ENCODE measurements at regions not wholly inside any gene's neighbourhood (a gene's known extent, or its start where the extent isn't known, plus 50 kb on each side); places are given as distances from the start of the nearest gene placed in this dataset.
"Not testable (repeated sequence)": the region's sequence is repeated elsewhere in the genome, so short reads cannot be mapped to it uniquely, and the experiment has no call there.

- no peak for TF ChIP-seq CTCF (IDR thresholded peaks at IDR 0.05; ENCODE audit: low read depth, low read length)
- no peak overlapping the region for H3K4me3 ChIP-seq (replicated peaks in 1 of 2; ENCODE audit: low read depth in 2 of 2, low read length in 2 of 2)
- DNase-seq (ENCODE audit: low read depth in 2 of 2): no peak
These were observed 151.5 kb downstream of the CD24 start for GRCh38 chr6:106823058-106823457.

- DNase-seq (ENCODE audit: low read depth in 2 of 2): peak in 1 of 2 donors; percentile 38
- no peak for TF ChIP-seq CTCF (IDR thresholded peaks at IDR 0.05; ENCODE audit: low read depth, low read length)
- H3K4me3 ChIP-seq (replicated peaks in 1 of 2; ENCODE audit: low read depth in 2 of 2, low read length in 2 of 2): no peak overlapping the region
These were observed 154.1 kb downstream of the CD24 start for GRCh38 chr6:106820412-106820852.

GRCh38 chr6:106811088-106811686, 163.3 kb downstream of the CD24 start:
- no peak overlapping the region for H3K4me3 ChIP-seq (replicated peaks in 1 of 2; ENCODE audit: low read depth in 2 of 2, low read length in 2 of 2)
- no peak for TF ChIP-seq CTCF (IDR thresholded peaks at IDR 0.05; ENCODE audit: low read depth, low read length)
- no peak for DNase-seq (ENCODE audit: low read depth in 2 of 2)

GRCh38 chr6:106808758-106809157, 165.8 kb downstream of the CD24 start:
- H3K4me3 ChIP-seq (replicated peaks in 1 of 2; ENCODE audit: low read depth in 2 of 2, low read length in 2 of 2): no peak overlapping the region
- no peak for DNase-seq (ENCODE audit: low read depth in 2 of 2)
- no peak for TF ChIP-seq CTCF (IDR thresholded peaks at IDR 0.05; ENCODE audit: low read depth, low read length)

- TF ChIP-seq CTCF (IDR thresholded peaks at IDR 0.05; ENCODE audit: low read depth, low read length): no peak
- no peak for DNase-seq (ENCODE audit: low read depth in 2 of 2)
- no peak overlapping the region for H3K4me3 ChIP-seq (replicated peaks in 1 of 2; ENCODE audit: low read depth in 2 of 2, low read length in 2 of 2)
These were observed 166.4 kb downstream of the CD24 start for GRCh38 chr6:106807947-106808611.

- not testable (repeated sequence) for H3K4me3 ChIP-seq (replicated peaks in 1 of 2; ENCODE audit: low read depth in 2 of 2, low read length in 2 of 2); DNase-seq (ENCODE audit: low read depth in 2 of 2)
These were observed 168.3 kb downstream of the CD24 start for GRCh38 chr6:106806253-106806652.

- TF ChIP-seq CTCF (IDR thresholded peaks at IDR 0.05; ENCODE audit: low read depth, low read length): no peak
- DNase-seq (ENCODE audit: low read depth in 2 of 2): no peak
- no peak overlapping the region for H3K4me3 ChIP-seq (replicated peaks in 1 of 2; ENCODE audit: low read depth in 2 of 2, low read length in 2 of 2)
These were observed 168.8 kb downstream of the CD24 start for GRCh38 chr6:106805771-106806170.

Measured in cardiac fibroblast (primary cell).